Ectodermal cell (in vitro differentiated cells): ENCODE measurements at regions not wholly inside any gene's neighbourhood (a gene's known extent, or its start where the extent isn't known, plus 50 kb on each side); places are given as distances from the start of the nearest gene placed in this dataset.
"Not testable (repeated sequence)": the region's sequence is repeated elsewhere in the genome, so short reads cannot be mapped to it uniquely, and the experiment has no call there.

Source experiments
- H3K27ac ChIP-seq: 2 replicates; pipeline ENCODE4 v1.7.0; 2013; ENCODE audit warnings: mild to moderate bottlenecking, low read depth, low read length; ENCODE audit not compliant: insufficient read depth, poor library complexity, severe bottlenecking
- H3K27me3 ChIP-seq: 2 replicates; pipeline ENCODE4 v1.7.0; 2013; ENCODE audit warnings: mild to moderate bottlenecking, low read length; ENCODE audit not compliant: insufficient read depth, control insufficient read depth, poor library complexity, severe bottlenecking
- H3K36me3 ChIP-seq: one replicate; pipeline ENCODE4 v1.7.0; 2013; ENCODE audit warnings: low read length; ENCODE audit not compliant: control insufficient read depth, insufficient read depth
- H3K4me1 ChIP-seq: one replicate; pipeline ENCODE4 v1.7.0; 2013; ENCODE audit warnings: low read length; ENCODE audit not compliant: control insufficient read depth, insufficient read depth
- H3K4me3 ChIP-seq: 2 replicates; pipeline ENCODE4 v1.7.0; 2013; ENCODE audit warnings: low read depth, low read length, control low read depth; ENCODE audit not compliant: insufficient read depth
- H3K9me3 ChIP-seq: 2 replicates; pipeline ENCODE4 v1.7.0; 2013; ENCODE audit warnings: mild to moderate bottlenecking, low read length, moderate library complexity; ENCODE audit not compliant: control insufficient read depth
- WGBS, 2 experiments: methylation state at CpG; one replicate each; pipeline ENCODE4 v1.1.7; 2013; ENCODE audit warnings: missing lambda C conversion rate in 2 of 2; 5-methylcytosine and 5-hydroxymethylcytosine counted together

- peaks cover 17% of the 10 kb centered on the region for H3K4me1 ChIP-seq
- no peak overlapping the region for H3K4me3 ChIP-seq
- no peak overlapping the region for H3K27ac ChIP-seq
- no peaks in the 10 kb centered on the region for H3K27me3 ChIP-seq
- WGBS, 2 experiments: 86 to 100% methylated on average over 1 of the region's 1 CpG
- H3K9me3 ChIP-seq: no peaks in the 10 kb centered on the region
- no peaks in the 10 kb centered on the region for H3K36me3 ChIP-seq
Measured at GRCh38 chr1:185400052-185400451, 83.0 kb upstream of the IVNS1ABP start.

GRCh38 chr1:185398599-185398998, 81.6 kb upstream of the IVNS1ABP start:
- Histone ChIP-seq H3K4me3 (no peak overlapping the region), H3K9me3 (no peaks in the 10 kb centered on the region), H3K4me1 (peaks cover 17% of the 10 kb centered on the region), H3K27me3 (no peaks in the 10 kb centered on the region), H3K36me3 (no peaks in the 10 kb centered on the region), H3K27ac (no peak overlapping the region)

- no peaks in the 10 kb centered on the region for H3K9me3 ChIP-seq
- no peaks in the 10 kb centered on the region for H3K27me3 ChIP-seq
- no peaks in the 10 kb centered on the region for H3K36me3 ChIP-seq
- 82 to 95% methylated on average over 2 of the region's 2 CpGs for WGBS, 2 experiments
- peaks cover 16% of the 10 kb centered on the region for H3K4me1 ChIP-seq
- no peak overlapping the region for H3K27ac ChIP-seq
- no peak overlapping the region for H3K4me3 ChIP-seq
Measured at GRCh38 chr1:185398022-185398421, 81.0 kb upstream of the IVNS1ABP start.

- 88 to 94% methylated on average over 3 to 4 of the region's 4 CpGs for WGBS, 2 experiments
Measured at GRCh38 chr1:185397183-185397582, 80.1 kb upstream of the IVNS1ABP start.

GRCh38 chr1:185396126-185396525, 79.1 kb upstream of the IVNS1ABP start:
- no peak overlapping the region for H3K4me3 ChIP-seq
- H3K27ac ChIP-seq: no peak overlapping the region
- H3K9me3 ChIP-seq: no peaks in the 10 kb centered on the region
- H3K4me1 ChIP-seq: peaks cover 7% of the 10 kb centered on the region
- 100% methylated on average over 1 of the region's 2 CpGs; no CpG with 5 or more reads in 1 of the 2 experiments for WGBS, 2 experiments
- H3K36me3 ChIP-seq: no peaks in the 10 kb centered on the region
- no peaks in the 10 kb centered on the region for H3K27me3 ChIP-seq

More at GRCh38 chr1:185397183-185397582, 80.1 kb upstream of the IVNS1ABP start:
- no peaks in the 10 kb centered on the region for H3K9me3 ChIP-seq
- H3K27ac ChIP-seq: no peak overlapping the region
- no peaks in the 10 kb centered on the region for H3K36me3 ChIP-seq
- peaks cover 11% of the 10 kb centered on the region for H3K4me1 ChIP-seq
- H3K27me3 ChIP-seq: no peaks in the 10 kb centered on the region
- no peak overlapping the region for H3K4me3 ChIP-seq

- H3K27ac ChIP-seq: no peak overlapping the region
- no peaks in the 10 kb centered on the region for H3K27me3 ChIP-seq
- 99 to 100% methylated on average over 2 of the region's 2 CpGs for WGBS, 2 experiments
- no peaks in the 10 kb centered on the region for H3K36me3 ChIP-seq
- no peak overlapping the region for H3K4me3 ChIP-seq
- no peaks in the 10 kb centered on the region for H3K4me1 ChIP-seq
- H3K9me3 ChIP-seq: no peaks in the 10 kb centered on the region
Measured at GRCh38 chr1:185393815-185394214, 76.8 kb upstream of the IVNS1ABP start.

- H3K36me3 ChIP-seq: no peaks in the 10 kb centered on the region
- H3K4me3 ChIP-seq: no peak overlapping the region
- H3K4me1 ChIP-seq: no peaks in the 10 kb centered on the region
- 98 to 100% methylated on average over 1 to 4 of the region's 4 CpGs for WGBS, 2 experiments
- H3K9me3 ChIP-seq: no peaks in the 10 kb centered on the region
- no peak overlapping the region for H3K27ac ChIP-seq
- H3K27me3 ChIP-seq: no peaks in the 10 kb centered on the region
Measured at GRCh38 chr1:185393205-185393604, 76.2 kb upstream of the IVNS1ABP start.

GRCh38 chr1:185388815-185389214, 71.8 kb upstream of the IVNS1ABP start:
- Histone ChIP-seq H3K27ac (no peak overlapping the region), H3K4me1 (no peaks in the 10 kb centered on the region), H3K4me3 (no peak overlapping the region), H3K27me3 (no peaks in the 10 kb centered on the region), H3K36me3 (no peaks in the 10 kb centered on the region), H3K9me3 (no peaks in the 10 kb centered on the region)

GRCh38 chr1:185388346-185388745, 71.3 kb upstream of the IVNS1ABP start:
- Histone ChIP-seq H3K27me3 (no peaks in the 10 kb centered on the region), H3K4me1 (no peaks in the 10 kb centered on the region), H3K36me3 (no peaks in the 10 kb centered on the region), H3K4me3 (no peak overlapping the region), H3K9me3 (no peaks in the 10 kb centered on the region), H3K27ac (no peak overlapping the region)

- Histone ChIP-seq H3K27ac (no peak overlapping the region), H3K4me3 (no peak overlapping the region), H3K36me3 (no peaks in the 10 kb centered on the region), H3K9me3 (no peaks in the 10 kb centered on the region), H3K4me1 (no peaks in the 10 kb centered on the region), H3K27me3 (no peaks in the 10 kb centered on the region)
- 91 to 93% methylated on average over 2 of the region's 2 CpGs for whole genome bisulfite sequencing, 2 experiments
Measured at GRCh38 chr1:185385991-185386390, 68.9 kb upstream of the IVNS1ABP start.

GRCh38 chr1:185383805-185384204, 66.8 kb upstream of the IVNS1ABP start:
- H3K9me3 ChIP-seq, H3K4me1 ChIP-seq, H3K4me3 ChIP-seq, H3K36me3 ChIP-seq, H3K27ac ChIP-seq, H3K27me3 ChIP-seq: not testable (repeated sequence)
- 83 to 92% methylated on average over 6 of the region's 6 CpGs for whole genome bisulfite sequencing, 2 experiments
